GM18520 (cell line): ENCODE measurements at regions not wholly inside any gene's neighbourhood (a gene's known extent, or its start where the extent isn't known, plus 50 kb on each side); places are given as distances from the start of the nearest gene placed in this dataset.

Experiments
- ATAC-seq: cut with Tn5 transposase; IDR thresholded peaks from one replicate; pipeline ENCODE4 v1.9.1; 2021; ENCODE audit not compliant: unreplicated experiment

DNA sequence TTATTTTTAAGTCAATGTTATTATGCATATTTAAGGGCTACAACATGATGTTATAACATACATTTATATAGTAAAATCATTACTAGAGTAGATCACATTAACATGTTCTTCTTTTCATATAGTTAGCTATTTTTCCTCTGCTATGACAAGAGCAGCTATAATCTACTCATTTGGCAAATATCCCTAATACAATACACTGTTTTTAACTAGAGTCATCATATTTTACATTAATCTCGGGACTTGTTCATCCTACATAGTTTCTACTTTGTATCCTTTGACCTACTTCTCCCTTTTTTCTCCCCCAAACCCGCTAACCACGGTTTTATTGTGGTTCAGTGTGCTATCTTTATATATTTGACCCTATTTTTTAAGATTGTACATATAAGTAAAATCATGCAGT lies 249.0 kb downstream of the EPM2A start:
- ATAC-seq = no peak

DNA sequence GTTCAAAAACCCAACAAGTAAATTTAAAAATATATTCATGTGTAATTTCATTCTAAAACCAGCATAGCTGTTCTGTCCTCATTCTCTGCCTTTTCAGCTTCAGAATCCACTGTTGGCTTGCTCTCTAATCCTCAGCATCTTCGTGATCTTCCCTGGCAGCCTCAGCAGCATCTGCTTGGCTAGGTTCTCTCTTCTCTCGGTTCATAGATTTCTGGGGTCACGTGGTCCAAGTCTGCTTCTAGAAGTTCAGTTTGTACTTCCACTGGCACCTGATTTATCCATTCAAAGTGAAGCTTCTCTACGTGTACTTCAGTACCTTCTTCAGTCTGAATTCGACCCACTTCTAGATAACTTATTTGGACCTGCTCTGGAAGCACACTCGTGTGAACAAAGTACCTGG lies 245.7 kb downstream of the EPM2A start:
- ATAC-seq = no peak

DNA sequence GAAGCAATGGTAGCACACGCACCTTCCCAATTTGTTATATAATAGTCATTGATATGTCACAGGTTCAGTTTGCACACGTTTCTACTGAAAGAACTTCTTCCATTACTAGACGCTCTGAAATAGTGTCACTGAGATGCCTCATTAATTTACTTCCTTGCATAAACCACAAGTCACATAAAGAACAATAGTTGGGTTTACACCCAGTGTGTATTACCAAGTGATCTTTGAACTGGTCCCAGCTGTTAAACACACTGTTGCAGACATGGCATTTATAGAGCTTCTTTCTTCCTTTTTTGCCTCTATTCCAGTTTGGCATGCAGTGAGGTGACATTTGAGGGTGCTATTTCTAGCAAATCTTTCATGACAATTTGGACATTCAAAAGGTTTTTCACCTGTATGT lies 245.3 kb downstream of the EPM2A start:
- ATAC-seq = no peak

DNA sequence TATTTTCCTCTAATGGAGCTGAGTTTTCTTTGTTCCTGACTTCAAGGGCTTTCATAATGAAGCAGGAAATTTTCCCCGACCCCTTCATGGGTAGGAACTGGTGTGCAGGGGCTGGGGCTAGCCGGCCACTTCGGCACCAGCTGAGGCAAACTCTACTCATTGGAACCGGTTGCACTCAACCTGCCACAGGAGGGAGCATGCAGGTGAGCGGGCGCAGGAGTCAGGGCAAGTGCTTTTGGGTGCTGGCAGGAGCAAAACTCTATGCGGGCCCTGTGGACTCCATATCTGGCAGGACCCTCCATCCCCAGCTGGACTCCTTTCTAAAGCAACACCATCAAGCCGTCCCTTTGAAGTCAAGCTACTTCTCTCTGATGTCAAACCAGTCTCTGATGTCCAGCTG lies 244.2 kb downstream of the EPM2A start:
- no peak for ATAC-seq

DNA sequence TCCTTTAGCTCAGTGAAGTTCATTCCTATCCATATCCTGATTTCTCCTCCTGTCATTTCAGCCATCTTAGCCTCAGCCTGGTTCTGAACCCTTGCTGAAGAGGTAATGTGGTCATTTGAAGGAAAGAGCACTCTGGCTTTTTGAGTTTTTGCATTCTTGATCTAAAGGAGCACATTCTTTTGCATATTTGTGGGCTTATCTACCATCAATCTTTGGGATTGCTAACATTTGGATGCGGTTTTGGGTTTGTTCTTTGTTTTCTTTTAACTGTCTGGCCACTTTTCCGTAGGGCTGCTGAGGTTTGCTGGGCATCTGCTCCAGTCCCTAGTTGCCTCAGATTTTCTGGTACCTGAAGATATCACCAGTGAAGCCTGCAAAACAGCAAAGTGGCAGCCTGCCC lies 238.3 kb downstream of the EPM2A start:
- ATAC-seq = no peak

DNA sequence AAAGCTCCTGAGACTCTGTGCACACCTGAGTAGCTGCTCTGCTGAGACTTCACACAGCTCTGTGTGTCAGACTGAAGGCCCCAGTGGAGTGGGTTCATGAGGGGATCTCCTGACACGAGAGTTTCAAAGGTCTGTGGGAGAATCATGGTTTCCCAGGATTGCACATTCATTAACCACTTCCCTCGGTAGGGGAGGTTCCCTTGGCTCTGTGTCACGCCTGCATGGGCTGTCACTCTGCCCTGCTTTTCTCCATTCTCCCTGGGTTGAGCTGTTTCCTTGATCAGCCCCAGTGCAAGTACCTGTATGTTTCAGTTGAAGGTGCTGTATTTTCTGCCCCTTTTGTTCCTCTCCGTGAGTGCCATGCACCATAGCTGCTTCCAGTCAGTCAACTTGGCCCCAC lies 236.9 kb downstream of the EPM2A start:
- ATAC-seq = peak; percentile 73

DNA sequence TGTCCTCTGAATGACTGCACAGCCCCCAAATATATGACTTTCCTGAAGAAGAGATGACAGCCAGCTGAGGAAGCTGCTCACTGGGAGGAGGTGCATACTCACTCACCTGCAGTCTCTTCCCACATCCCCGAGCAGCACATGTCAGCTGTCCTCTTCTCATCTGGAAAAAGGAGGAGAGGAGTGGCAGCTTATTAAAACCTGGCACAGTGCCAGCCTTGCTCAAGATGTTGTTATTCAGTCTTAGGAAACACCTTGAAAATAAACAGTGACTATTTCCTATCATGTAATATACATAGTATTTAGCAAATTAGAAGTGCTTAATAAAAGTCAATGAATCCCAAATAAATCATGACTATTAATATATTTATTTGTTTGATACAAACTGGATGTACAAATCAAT lies 232.9 kb downstream of the EPM2A start:
- no peak for ATAC-seq

DNA sequence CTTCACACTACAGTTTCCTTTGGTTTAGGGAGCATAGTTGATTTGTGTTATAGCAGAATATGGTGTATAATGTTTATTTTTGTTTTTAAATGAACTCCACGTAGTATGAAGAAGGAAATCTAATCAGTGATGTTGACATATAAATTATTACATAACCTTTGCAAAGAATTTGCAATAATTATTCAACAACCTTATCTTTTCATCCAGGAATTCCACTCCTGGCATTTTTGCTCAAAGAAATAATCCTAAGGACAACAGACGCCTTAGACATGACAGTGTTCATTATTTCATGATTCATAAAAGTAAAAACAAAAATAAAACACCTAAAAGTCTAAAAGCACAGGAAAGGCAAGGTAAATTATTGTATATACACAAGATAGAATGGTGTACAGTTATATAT lies 229.2 kb downstream of the EPM2A start:
- no peak for ATAC-seq

DNA sequence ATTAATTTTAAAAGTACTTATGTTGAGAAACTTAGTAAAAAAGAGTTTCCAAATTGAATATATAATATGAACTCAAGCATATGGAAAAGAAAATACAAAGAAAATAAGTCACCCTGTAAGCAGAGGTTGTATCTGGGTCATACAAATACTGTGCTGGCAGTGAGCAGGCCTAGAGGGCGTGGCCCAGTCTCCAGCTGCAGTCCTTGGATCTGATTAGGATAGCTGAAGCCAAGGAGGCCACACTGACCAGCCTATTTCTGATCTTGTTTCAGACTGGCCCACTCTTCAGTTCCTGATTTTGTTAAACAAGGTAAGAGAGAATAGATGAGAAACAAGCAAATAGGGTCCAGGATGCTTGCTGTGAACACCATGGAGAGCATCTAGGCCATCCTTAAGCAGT lies 228.8 kb downstream of the EPM2A start:
- ATAC-seq = no peak

DNA sequence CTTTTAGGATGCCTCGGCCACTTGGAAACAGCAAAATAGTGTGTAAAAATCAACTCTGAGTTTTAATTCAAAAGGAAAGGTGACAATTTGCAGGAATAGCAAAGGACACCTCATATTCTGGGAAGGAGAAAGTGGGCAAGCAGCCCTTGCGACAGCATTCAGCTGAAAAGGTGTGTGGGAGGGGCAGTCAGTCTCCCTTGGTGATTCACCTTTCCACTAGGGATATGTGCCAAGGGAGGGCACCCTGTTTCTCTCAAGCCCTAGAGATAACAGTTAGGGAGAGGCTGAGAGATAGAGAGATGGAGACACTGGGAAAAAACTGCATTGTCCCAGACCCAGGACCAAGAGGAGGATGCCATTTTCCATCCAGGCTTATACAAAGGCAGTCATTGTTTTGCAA lies 228.1 kb downstream of the EPM2A start:
- no peak for ATAC-seq

DNA sequence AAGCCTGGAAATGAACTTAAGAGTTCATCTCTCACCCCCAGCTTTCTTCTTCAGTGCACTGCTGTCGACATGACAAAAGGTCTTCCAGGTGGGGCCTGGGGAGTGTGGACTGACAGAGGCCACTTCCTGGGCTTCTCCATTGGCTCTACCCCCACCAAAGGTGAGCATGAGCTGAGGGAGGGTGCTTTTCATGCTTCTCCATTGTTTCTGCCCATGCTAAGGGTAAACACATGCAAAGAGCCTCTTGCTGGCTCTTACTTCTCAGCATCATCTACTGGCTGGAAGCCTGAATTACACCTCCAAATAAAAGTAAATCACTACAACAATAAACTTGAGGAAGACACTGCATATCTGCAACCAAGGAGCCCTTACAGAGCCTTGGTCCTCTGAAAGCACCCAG lies 227.2 kb downstream of the EPM2A start:
- no peak for ATAC-seq

DNA sequence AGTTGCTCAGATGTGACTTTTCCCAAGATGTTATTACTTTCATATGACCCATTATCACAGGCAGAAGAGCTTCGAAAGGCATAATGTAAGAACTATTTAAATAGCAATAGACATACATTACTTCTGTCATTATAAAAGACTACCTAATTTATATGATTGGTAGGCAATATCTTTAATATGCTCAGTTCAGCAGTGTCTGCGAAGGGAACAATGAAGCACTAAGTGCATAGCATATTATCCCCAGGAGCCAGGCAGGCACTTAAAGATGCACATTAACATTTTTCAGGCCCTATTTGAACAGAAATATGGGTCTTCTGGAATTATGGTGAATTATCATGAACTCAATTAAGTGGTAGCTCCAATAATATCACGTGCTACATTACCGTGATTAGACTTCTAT lies 217.8 kb downstream of the EPM2A start:
- ATAC-seq = no peak

DNA sequence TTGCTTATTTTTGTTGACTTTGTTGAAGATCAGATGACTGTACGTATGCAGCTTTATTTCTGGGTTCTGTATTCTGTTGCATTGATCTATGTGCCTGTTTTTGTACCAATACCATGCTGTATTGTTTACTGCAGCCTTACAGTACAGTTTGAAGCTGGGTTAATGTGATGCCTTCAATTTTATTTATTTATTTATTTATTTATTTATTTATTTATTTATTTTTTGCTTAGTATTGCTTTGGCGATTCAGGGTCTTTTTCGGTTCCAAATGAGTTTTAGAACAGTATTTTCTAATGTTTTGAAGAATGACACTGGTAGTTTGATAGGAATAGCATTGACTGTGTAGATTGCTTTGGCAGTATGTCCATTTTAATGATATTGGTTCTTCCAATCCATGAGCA lies 210.3 kb downstream of the EPM2A start:
- ATAC-seq = no peak

DNA sequence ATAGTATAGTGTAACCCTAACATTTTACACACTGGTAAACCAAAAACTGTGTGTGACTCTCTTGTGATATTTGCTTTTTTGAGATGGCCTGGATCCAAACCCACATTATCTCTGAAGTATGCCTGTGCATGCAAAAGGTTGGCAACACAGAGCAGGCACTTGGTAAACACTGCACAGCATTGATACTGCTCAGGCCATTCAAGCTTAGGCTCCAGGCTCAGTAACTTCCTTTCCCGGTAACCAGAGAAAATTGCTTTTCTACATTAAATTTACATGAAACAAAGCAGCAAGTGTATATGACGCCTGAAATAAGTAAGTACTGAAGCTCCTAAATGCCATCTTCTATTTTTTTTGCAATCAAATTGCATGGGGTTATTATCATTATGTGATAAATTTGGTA lies 205.7 kb downstream of the EPM2A start:
- no peak for ATAC-seq

DNA sequence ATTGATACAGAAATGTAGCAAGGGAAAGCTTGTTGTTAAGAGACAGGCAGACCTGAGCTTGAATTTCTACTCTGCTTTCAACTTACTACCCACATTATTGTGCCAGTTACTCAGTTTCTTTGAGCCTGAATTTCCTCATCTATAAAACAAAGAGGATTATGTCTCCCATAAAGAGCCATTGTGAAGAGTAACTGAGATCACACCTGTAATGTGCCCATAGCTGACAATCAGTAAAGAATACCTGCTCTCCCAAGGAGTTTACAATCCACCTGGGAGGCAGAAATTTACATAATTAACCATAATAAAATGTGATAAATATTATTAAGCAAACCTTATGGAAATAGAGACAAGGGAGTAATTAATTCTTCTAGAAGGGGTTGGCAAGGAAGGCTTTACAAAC lies 204.9 kb downstream of the EPM2A start:
- no peak for ATAC-seq

DNA sequence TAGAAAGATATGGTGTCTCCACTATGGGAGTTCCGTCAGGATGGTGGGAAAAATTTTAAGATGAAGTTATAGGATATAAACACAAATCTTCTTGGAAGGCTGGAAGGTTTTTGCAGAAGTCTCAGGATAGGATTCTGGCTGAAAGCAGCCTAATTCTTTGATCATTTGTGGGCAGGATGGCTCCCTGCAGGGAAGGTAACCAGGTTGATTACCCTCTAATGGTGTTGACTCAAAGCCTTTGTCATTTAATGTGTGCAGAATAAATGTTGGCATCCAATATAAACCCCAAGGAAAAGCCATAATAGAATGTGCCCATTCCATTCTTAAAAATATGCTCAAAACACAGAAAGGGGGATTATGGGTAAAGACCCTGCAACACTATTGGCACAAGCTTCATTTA lies 204.3 kb downstream of the EPM2A start:
- no peak for ATAC-seq

DNA sequence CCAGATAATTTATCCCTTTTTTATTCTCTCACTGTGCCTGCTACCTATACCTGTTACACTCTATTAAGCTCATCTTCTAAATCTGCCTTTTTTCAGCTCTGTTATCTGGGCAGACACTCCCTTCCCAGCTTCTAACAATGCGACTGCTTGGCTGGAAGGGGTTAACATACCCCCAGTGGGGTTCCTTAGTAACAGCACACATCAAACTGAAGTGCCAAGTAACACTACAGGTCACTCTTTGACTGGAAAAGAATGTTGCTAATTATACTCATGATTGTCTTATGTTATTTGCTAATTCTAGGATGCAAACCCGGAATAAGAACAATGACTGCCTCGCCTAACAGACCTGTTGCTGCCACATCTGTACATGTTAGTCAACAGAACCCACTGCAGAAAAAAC lies 203.5 kb downstream of the EPM2A start:
- ATAC-seq = no peak

DNA sequence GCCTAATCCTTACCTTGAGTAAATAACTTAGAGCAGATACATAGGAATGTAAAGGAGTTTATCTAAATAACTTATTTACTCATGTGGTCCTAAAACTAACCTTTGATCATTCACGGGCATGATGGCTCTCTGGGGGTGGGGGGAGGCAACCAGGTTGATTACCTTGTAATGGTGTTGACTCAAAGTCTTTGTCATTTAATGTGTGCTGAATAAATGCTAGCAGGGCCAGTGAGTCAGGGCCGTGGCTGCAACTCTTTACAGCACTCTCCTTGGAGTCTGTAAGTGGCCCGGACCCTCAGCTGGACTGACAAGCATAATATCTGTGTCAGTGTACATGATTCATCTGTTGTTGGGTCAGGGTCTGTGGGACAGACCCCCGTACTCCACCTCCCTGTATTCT lies 203.0 kb downstream of the EPM2A start:
- ATAC-seq = no peak

DNA sequence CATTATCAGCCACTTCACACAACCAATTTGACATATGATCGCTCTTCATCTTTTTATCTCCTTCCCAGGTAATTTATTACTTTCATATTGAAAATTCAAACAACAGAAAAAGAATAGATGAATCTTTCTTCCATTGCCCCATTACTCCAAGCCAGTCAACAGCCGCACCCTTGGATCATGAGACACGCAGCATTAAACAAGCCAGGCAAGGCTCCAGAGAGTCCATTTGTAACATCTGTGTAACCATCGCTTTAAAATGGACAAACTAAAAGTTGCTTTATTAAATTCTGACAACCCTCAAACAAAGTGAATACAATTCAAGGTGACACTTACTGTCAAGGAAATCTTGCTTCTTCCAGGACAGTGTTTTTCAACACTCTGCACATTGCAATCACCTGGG lies 200.3 kb downstream of the EPM2A start:
- no peak for ATAC-seq

DNA sequence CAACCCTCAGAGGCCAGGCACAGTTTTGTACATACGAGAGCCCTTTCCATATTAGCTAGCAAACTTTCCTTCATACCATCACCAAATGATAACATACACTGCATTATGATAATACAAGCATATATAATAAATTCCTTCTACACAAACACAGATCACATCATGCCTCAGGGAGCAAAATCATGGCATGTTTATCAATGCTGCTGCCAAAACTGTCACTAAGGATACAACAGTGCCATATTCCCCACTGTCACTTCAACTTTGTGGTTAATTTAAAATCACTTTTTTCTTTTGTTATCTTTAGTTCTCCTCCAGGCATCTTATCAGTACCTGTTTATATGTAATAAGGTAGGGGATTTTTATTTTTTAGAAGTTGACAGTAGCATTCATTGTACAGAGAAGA lies 196.3 kb downstream of the EPM2A start:
- ATAC-seq = no peak

DNA sequence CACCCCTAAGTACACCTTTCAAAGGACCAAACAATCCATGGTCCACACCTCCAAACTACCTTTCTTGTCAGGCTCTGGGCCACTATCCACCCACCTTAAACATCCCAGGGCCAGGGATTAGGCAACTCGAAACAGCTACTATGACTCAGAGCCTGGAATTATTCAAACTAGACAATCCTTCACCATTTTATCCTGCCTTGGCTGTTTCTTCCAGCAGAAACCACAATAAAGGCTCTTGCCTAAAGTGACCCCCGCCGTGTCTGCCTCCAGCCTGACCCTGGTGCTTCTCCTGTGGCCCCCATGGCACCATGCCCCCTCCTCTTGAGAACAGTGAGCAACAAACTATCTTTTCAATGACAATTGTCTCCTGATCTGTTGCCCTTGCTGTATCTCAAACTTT lies 195.5 kb downstream of the EPM2A start:
- ATAC-seq = no peak

DNA sequence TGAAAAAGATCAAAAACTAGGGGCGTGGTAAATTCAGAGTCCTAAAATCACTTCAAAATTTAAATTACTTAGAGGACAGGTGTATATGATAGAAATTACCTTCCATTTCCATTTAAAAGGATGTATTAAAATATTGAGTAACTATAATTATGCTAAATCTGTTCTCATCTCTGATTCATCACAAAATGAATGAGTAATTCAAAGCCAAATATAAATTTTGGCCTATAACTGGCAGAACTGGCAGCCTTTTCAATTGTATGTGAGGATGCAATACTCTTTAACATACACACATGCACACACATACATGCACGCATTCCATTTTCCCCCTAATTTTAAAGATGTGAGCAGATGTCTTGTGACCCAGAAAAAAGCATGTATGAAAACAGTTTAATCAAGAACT lies 194.6 kb downstream of the EPM2A start:
- no peak for ATAC-seq

DNA sequence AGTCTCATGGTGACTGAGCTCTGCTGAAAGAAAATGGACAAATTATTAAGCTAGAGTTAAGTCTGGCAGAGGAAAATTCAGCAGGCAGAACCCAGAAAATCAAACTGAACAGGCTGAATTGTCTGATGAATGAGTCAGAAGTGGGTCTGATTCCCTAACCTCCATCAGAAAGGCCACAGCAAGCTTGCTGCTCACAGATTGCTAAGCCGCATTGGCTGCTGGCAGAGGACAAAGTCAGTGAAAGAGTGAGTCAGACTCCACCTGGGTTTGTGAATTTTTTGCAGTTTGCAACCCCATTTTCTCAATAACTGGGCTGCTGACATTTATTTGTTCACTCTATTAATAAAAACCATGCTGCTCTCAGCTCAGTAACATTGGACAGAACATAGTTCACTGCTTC lies 191.3 kb downstream of the EPM2A start:
- no peak for ATAC-seq

DNA sequence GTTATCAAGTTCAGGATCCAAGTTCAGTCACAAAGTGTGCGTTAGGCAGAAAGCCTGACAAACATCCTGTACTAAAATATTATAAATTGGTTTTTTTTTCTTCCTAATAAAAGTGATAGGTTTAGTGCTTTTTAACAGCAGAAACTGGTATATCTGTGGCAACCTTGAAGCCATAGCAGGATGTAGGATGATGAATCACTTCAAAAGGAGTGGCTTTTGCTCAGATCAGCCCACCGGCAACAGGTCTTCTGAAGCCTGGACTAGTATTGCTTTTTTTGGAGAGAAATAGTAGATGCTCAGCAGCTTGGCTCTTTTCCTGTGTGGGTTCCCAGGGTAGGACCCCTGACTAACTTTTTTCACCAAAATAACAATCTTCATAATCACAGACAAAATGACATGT lies 190.8 kb downstream of the EPM2A start:
- no peak for ATAC-seq
